CD14-positive monocyte (primary cell): ENCODE measurements at regions not wholly inside any gene's neighbourhood (a gene's known extent, or its start where the extent isn't known, plus 50 kb on each side); places are given as distances from the start of the nearest gene placed in this dataset.
"Not testable (repeated sequence)": the region's sequence is repeated elsewhere in the genome, so short reads cannot be mapped to it uniquely, and the experiment has no call there.

ENCODE experiments used
- DNase-seq, 3 donors: peaks; one replicate each; pipeline ENCODE4 v3.0.0-alpha.2; 2011 to 2022
- H2AFZ ChIP-seq: 2 replicates; pipeline ENCODE4 v1.6.0; 2012; ENCODE audit warnings: mild to moderate bottlenecking, low read depth, low read length, inconsistent platforms; ENCODE audit not compliant: insufficient read depth, poor library complexity, severe bottlenecking
- H3K27ac ChIP-seq, 2 donors: 1 replicate in 1 of 2; 2 replicates in 1 of 2; pipeline ENCODE4 v1.5.1; 2012 to 2013; ENCODE audit warnings: low read length in 2 of 2, control low read depth in 1 of 2, inconsistent platforms in 1 of 2, low read depth in 1 of 2, mild to moderate bottlenecking in 1 of 2
- H3K27me3 ChIP-seq, 2 donors: one replicate each; pipeline versions ENCODE4 v1.6.0 to v1.6.1; 2011 to 2013; ENCODE audit warnings: low read length in 2 of 2; ENCODE audit not compliant: control insufficient read depth in 2 of 2, insufficient read depth in 2 of 2
- H3K36me3 ChIP-seq, 2 donors: replicated peaks in 1 of 2; 1 replicate in 1 of 2; 2 replicates in 1 of 2; pipeline versions ENCODE4 v1.5.1 to v1.6.1; 2012 to 2013; ENCODE audit warnings: low read length in 2 of 2, control low read depth in 1 of 2, inconsistent platforms in 1 of 2, mild to moderate bottlenecking in 1 of 2; ENCODE audit not compliant: insufficient read depth in 2 of 2, control insufficient read depth in 1 of 2
- H3K4me1 ChIP-seq, 2 donors: 1 replicate in 1 of 2; 2 replicates in 1 of 2; pipeline versions ENCODE4 v1.5.1 to v1.6.1; 2012 to 2013; ENCODE audit warnings: low read length in 2 of 2, control low read depth in 1 of 2, inconsistent platforms in 1 of 2, mild to moderate bottlenecking in 1 of 2, moderate library complexity in 1 of 2; ENCODE audit not compliant: insufficient read depth in 2 of 2, control insufficient read depth in 1 of 2
- H3K4me2 ChIP-seq: replicated peaks from 2 replicates; pipeline ENCODE3; 2012; ENCODE audit warnings: low read length, moderate library complexity, mild to moderate bottlenecking; ENCODE audit not compliant: poor library complexity, severe bottlenecking; ENCODE audit errors: extremely low read depth
- H3K4me3 ChIP-seq, 3 experiments: fragments of 200-600 bp in 1 of 3; sonication (generic) in 1 of 3; replicated peaks in 1 of 3; 1 replicate in 2 of 3; 2 replicates in 1 of 3; pipeline ENCODE4 v1.5.1; 2011 to 2013; ENCODE audit warnings: low read length in 3 of 3, mild to moderate bottlenecking in 3 of 3, control low read depth in 2 of 3, low read depth in 2 of 3, inconsistent platforms in 1 of 3, moderate library complexity in 1 of 3
- H3K79me2 ChIP-seq: 2 replicates; pipeline ENCODE4 v1.6.0; 2012; ENCODE audit warnings: mild to moderate bottlenecking, control low read depth, inconsistent platforms, low read length, moderate library complexity; ENCODE audit not compliant: insufficient read depth
- H3K9ac ChIP-seq: 2 replicates; pipeline ENCODE4 v1.6.0; 2017; ENCODE audit warnings: low read length, mild to moderate bottlenecking; ENCODE audit not compliant: insufficient read depth, poor library complexity, severe bottlenecking
- H3K9me3 ChIP-seq, 2 donors: replicated peaks in 1 of 2; 1 replicate in 1 of 2; 2 replicates in 1 of 2; pipeline versions ENCODE4 v1.5.1 to v1.6.1; 2012 to 2013; ENCODE audit warnings: low read length in 2 of 2, control low read depth in 1 of 2; ENCODE audit not compliant: control insufficient read depth in 1 of 2, insufficient read depth in 1 of 2
- H4K20me1 ChIP-seq: 2 replicates; pipeline ENCODE4 v1.6.0; 2012; ENCODE audit warnings: mild to moderate bottlenecking, low read length, control low read depth, moderate library complexity; ENCODE audit not compliant: insufficient read depth
- H3K27ac Mint-ChIP-seq, 7 donors: one replicate each; pipeline ENCODE4 v1.8.0; 2020; ENCODE audit warnings: mild to moderate bottlenecking in 7 of 7, mixed read lengths in 7 of 7, moderate library complexity in 6 of 7, inconsistent platforms in 2 of 7
- H3K27me3 Mint-ChIP-seq, 3 donors: one replicate each; pipeline ENCODE4 v1.8.0; 2021 to 2022; ENCODE audit warnings: low read depth in 3 of 3, mild to moderate bottlenecking in 3 of 3, mixed read lengths in 3 of 3, moderate library complexity in 3 of 3, inconsistent platforms in 1 of 3
- H3K36me3 Mint-ChIP-seq, 2 donors: one replicate each; pipeline ENCODE4 v1.8.0; 2020; ENCODE audit warnings: mixed read lengths in 2 of 2, inconsistent platforms in 1 of 2, mild to moderate bottlenecking in 1 of 2
- H3K4me1 Mint-ChIP-seq: one replicate; pipeline ENCODE4 v1.8.0; 2020; ENCODE audit warnings: mild to moderate bottlenecking, mixed read lengths
- H3K4me3 Mint-ChIP-seq, 2 donors: one replicate each; pipeline ENCODE4 v1.8.0; 2020; ENCODE audit warnings: mild to moderate bottlenecking in 2 of 2, mixed read lengths in 2 of 2, moderate library complexity in 1 of 2
- H3K9me3 Mint-ChIP-seq, 7 donors: one replicate each; pipeline ENCODE4 v1.8.0; 2020 to 2022; ENCODE audit warnings: mixed read lengths in 7 of 7, mild to moderate bottlenecking in 6 of 7, moderate library complexity in 6 of 7, inconsistent platforms in 2 of 7
- CTCF ChIP-seq: fragments of 200-600 bp; IDR thresholded peaks from one replicate; pipeline ENCODE4 v1.8.0; 2022; ENCODE audit warnings: antibody characterized with exemption, mild to moderate bottlenecking
- WGBS: methylation state at CpG from one replicate; pipeline ENCODE4 v1.1.5; 2013; ENCODE audit warnings: missing lambda C conversion rate; ENCODE audit not compliant: insufficient coverage; 5-methylcytosine and 5-hydroxymethylcytosine counted together
- intact Hi-C, 2 donors: fragments of 100-400 bp; cut with micrococcal nuclease; formaldehyde crosslinking; loops; one replicate each; pipeline versions ENCODE4 v1.15.0 to v1.15.1; 2023

GRCh38 chr2:16066261-16067036, 126.1 kb downstream of the MYCN start:
- DNase-seq = no peak
- intact Hi-C loops = no loop called here
- no peak for TF ChIP-seq CTCF

GRCh38 chr2:16065272-16066069, 125.1 kb downstream of the MYCN start:
- intact Hi-C loops, H3K27ac ChIP-seq, H2AFZ ChIP-seq, H3K79me2 ChIP-seq, H4K20me1 ChIP-seq, DNase-seq, H3K4me2 ChIP-seq, H3K4me3 Mint-ChIP-seq, H3K27me3 ChIP-seq, H3K4me1 ChIP-seq, H3K27ac Mint-ChIP-seq, H3K4me1 Mint-ChIP-seq, H3K36me3 Mint-ChIP-seq, H3K36me3 ChIP-seq, H3K4me3 ChIP-seq, H3K9ac ChIP-seq, H3K27me3 Mint-ChIP-seq: not testable (repeated sequence)
- 100% methylated on average over 1 of the region's 4 CpGs for WGBS
- H3K9me3 Mint-ChIP-seq = peaks cover 10 to 29% (median 20%) of the 10 kb centered on the region in 7 donors
- peaks cover 19 to 22% of the 10 kb centered on the region in 2 donors for H3K9me3 ChIP-seq

More at GRCh38 chr2:16066261-16067036, 126.1 kb downstream of the MYCN start:
- Histone ChIP-seq H2AFZ (no peak overlapping the region), H3K9ac (no peak overlapping the region), H3K4me1 (no peaks in the 10 kb centered on the region), H4K20me1 (no peaks in the 10 kb centered on the region), H3K27ac (no peak overlapping the region), H3K9me3 (peaks cover 19 to 22% of the 10 kb centered on the region in 2 donors), H3K79me2 (no peaks in the 10 kb centered on the region), H3K27me3 (no peaks in the 10 kb centered on the region), H3K4me2 (no peak overlapping the region), H3K4me3 (no peak overlapping the region), H3K36me3 (no peaks in the 10 kb centered on the region)
- H3K36me3 Mint-ChIP-seq = no peaks in the 10 kb centered on the region
- H3K4me3 Mint-ChIP-seq = no peak overlapping the region
- H3K4me1 Mint-ChIP-seq = no peaks in the 10 kb centered on the region
- H3K9me3 Mint-ChIP-seq = peaks cover 10 to 27% (median 19%) of the 10 kb centered on the region in 7 donors
- peaks cover 0 to 7% (median 1%) of the 10 kb centered on the region in 3 donors for H3K27me3 Mint-ChIP-seq
- H3K27ac Mint-ChIP-seq = no peak overlapping the region
- no CpG with 5 or more reads among the region's 4 CpGs for WGBS
